ENCODE measurements at regions not wholly inside any gene's neighbourhood (a gene's known extent, or its start where the extent isn't known, plus 50 kb on each side); places are given as distances from the start of the nearest gene placed in this dataset.

GRCh38 chr7:155233311-155234157, 64.1 kb upstream of the INSIG1 start:
- Histone ChIP-seq H3K4me1 (ENCODE audit: insufficient read depth) (peaks cover 1% of the 10 kb centered on the region; the same call in 1 of the 2 replicates), H3K4me2 (no peak overlapping the region), H2AFZ (no peak overlapping the region), H3K4me3 (no peak overlapping the region), H4K20me1 (replicated peaks; ENCODE audit: insufficient read depth) (no peaks in the 10 kb centered on the region), H3K36me3 (ENCODE audit: insufficient read depth) (no peaks in the 10 kb centered on the region), H3K79me2 (replicated peaks; ENCODE audit: insufficient read depth) (no peaks in the 10 kb centered on the region), H3K27ac (ENCODE audit: low read depth) (no peak overlapping the region), H3K27me3 (ENCODE audit: insufficient read depth) (no peaks in the 10 kb centered on the region), H3F3A (replicated peaks; ENCODE audit: low read depth) (no peaks in the 10 kb centered on the region), H3K9me2 (ENCODE audit: insufficient read depth) (no peaks in the 10 kb centered on the region)
- Mint-ChIP-seq H3K27me3 (ENCODE audit: insufficient read depth, low read depth, poor library complexity) (peaks cover 11% of the 10 kb centered on the region), H3K4me1 (peaks cover 7% of the 10 kb centered on the region), H3K4me3 (no peak overlapping the region), H3K36me3 (ENCODE audit: low read depth) (no peaks in the 10 kb centered on the region; the same call in none of the 3 replicates), H3K27ac (no peak overlapping the region), H3K9me3 (peaks cover 10% of the 10 kb centered on the region)
- ATAC-seq (no peak), DNase-seq (ENCODE audit: low spot score) (no peak)
- TF ChIP-seq NANOG (IDR thresholded peaks at IDR 0.05; ENCODE audit: borderline replicate concordance) = no peak
- no peak for TF ChIP-seq EZH2phosphoT487 (IDR thresholded peaks at IDR 0.05; ENCODE audit: unreplicated experiment)
- TF ChIP-seq STAT1 (IDR thresholded peaks at IDR 0.05; ENCODE audit: unreplicated experiment) = no peak
- TF ChIP-seq JUNB (IDR thresholded peaks at IDR 0.05; ENCODE audit: unreplicated experiment) = no peak
- TF ChIP-seq, protein P1, sequence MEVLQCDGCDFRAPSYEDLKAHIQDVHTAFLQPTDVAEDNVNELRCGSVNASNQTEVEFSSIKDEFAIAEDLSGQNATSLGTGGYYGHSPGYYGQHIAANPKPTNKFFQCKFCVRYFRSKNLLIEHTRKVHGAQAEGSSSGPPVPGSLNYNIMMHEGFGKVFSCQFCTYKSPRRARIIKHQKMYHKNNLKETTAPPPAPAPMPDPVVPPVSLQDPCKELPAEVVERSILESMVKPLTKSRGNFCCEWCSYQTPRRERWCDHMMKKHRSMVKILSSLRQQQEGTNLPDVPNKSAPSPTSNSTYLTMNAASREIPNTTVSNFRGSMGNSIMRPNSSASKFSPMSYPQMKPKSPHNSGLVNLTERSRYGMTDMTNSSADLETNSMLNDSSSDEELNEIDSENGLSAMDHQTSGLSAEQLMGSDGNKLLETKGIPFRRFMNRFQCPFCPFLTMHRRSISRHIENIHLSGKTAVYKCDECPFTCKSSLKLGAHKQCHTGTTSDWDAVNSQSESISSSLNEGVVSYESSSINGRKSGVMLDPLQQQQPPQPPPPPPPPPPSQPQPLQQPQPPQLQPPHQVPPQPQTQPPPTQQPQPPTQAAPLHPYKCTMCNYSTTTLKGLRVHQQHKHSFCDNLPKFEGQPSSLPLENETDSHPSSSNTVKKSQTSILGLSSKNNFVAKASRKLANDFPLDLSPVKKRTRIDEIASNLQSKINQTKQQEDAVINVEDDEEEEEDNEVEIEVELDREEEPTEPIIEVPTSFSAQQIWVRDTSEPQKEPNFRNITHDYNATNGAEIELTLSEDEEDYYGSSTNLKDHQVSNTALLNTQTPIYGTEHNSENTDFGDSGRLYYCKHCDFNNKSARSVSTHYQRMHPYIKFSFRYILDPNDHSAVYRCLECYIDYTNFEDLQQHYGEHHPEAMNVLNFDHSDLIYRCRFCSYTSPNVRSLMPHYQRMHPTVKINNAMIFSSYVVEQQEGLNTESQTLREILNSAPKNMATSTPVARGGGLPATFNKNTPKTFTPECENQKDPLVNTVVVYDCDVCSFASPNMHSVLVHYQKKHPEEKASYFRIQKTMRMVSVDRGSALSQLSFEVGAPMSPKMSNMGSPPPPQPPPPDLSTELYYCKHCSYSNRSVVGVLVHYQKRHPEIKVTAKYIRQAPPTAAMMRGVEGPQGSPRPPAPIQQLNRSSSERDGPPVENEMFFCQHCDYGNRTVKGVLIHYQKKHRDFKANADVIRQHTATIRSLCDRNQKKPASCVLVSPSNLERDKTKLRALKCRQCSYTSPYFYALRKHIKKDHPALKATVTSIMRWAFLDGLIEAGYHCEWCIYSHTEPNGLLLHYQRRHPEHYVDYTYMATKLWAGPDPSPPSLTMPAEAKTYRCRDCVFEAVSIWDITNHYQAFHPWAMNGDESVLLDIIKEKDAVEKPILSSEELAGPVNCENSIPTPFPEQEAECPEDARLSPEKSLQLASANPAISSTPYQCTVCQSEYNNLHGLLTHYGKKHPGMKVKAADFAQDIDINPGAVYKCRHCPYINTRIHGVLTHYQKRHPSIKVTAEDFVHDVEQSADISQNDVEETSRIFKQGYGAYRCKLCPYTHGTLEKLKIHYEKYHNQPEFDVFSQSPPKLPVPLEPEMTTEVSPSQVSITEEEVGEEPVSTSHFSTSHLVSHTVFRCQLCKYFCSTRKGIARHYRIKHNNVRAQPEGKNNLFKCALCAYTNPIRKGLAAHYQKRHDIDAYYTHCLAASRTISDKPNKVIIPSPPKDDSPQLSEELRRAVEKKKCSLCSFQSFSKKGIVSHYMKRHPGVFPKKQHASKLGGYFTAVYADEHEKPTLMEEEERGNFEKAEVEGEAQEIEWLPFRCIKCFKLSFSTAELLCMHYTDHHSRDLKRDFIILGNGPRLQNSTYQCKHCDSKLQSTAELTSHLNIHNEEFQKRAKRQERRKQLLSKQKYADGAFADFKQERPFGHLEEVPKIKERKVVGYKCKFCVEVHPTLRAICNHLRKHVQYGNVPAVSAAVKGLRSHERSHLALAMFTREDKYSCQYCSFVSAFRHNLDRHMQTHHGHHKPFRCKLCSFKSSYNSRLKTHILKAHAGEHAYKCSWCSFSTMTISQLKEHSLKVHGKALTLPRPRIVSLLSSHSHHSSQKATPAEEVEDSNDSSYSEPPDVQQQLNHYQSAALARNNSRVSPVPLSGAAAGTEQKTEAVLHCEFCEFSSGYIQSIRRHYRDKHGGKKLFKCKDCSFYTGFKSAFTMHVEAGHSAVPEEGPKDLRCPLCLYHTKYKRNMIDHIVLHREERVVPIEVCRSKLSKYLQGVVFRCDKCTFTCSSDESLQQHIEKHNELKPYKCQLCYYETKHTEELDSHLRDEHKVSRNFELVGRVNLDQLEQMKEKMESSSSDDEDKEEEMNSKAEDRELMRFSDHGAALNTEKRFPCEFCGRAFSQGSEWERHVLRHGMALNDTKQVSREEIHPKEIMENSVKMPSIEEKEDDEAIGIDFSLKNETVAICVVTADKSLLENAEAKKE (CRISPR knock-in tag; IDR thresholded peaks at IDR 0.05) = no peak

DNA sequence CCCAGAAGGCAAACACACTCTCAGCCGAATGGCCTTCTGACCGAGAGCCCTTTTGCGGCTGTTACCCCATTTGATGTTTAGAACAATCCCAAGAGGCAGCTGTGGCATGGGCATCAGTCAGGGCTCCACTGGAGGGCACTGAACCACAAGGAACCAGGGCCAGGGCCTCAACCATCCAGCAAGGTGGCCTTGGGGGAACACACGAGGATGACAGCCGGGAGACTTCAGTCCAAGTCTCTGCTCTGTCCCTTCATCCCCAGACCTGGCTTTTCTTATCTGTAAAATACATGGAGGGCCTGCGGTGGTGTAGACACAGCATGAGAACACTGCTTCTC, 63.6 kb upstream of the INSIG1 start:
- H2AFZ ChIP-seq = no peak overlapping the region
- H3K4me1 ChIP-seq (ENCODE audit: insufficient read depth) = no peaks in the 10 kb centered on the region
- Mint-ChIP-seq H3K4me3 (no peak overlapping the region), H3K36me3 (ENCODE audit: low read depth) (peaks cover 2% of the 10 kb centered on the region), H3K27me3 (ENCODE audit: insufficient read depth, low read depth, poor library complexity) (peaks cover 6% of the 10 kb centered on the region), H3K27ac (no peak overlapping the region), H3K9me3 (peaks cover 15% of the 10 kb centered on the region), H3K4me1 (peaks cover 4% of the 10 kb centered on the region; the same call in 2 of the 3 replicates)
- no peaks in the 10 kb centered on the region for H3K9me2 ChIP-seq (ENCODE audit: insufficient read depth)
- no peaks in the 10 kb centered on the region for H3K27me3 ChIP-seq (ENCODE audit: insufficient read depth)
- H3K36me3 ChIP-seq (ENCODE audit: insufficient read depth) = no peaks in the 10 kb centered on the region
- DNase-seq (ENCODE audit: low spot score) = no peak
- no peaks in the 10 kb centered on the region for H3K79me2 ChIP-seq (replicated peaks; ENCODE audit: insufficient read depth)
- no peaks in the 10 kb centered on the region for H4K20me1 ChIP-seq (replicated peaks; ENCODE audit: insufficient read depth)
- H3K27ac ChIP-seq (ENCODE audit: low read depth) = no peak overlapping the region
- H3K4me2 ChIP-seq = no peak overlapping the region
- no peak for ATAC-seq
- H3F3A ChIP-seq (replicated peaks; ENCODE audit: low read depth) = no peaks in the 10 kb centered on the region
- no peak overlapping the region for H3K4me3 ChIP-seq
- TF ChIP-seq, protein P1 (CRISPR knock-in tag; IDR thresholded peaks at IDR 0.05) = no peak
- TF ChIP-seq ZNF114 (CRISPR knock-in tag; IDR thresholded peaks at IDR 0.05) = no peak
- TF ChIP-seq JUNB (IDR thresholded peaks at IDR 0.05; ENCODE audit: unreplicated experiment) = no peak

All from GM23338 (cell line).